ENCODE measurements at regions not wholly inside any gene's neighbourhood (a gene's known extent, or its start where the extent isn't known, plus 50 kb on each side); places are given as distances from the start of the nearest gene placed in this dataset.

- no peaks in the 10 kb centered on the region for H3K79me2 ChIP-seq (ENCODE audit: insufficient read depth, low read length)
- no peak overlapping the region for H3K27ac ChIP-seq (ENCODE audit: low read length)
- DNase-seq = no peak
- H3K27me3 ChIP-seq (ENCODE audit: insufficient read depth, low read length, poor library complexity) = no peaks in the 10 kb centered on the region
- no peaks in the 10 kb centered on the region for H3K36me3 ChIP-seq (ENCODE audit: insufficient read depth, low read length)
- H2AFZ ChIP-seq (ENCODE audit: low read depth, low read length) = no peak overlapping the region
- H4K20me1 ChIP-seq (ENCODE audit: insufficient read depth, low read length) = no peaks in the 10 kb centered on the region
- no peaks in the 10 kb centered on the region for H3K4me1 ChIP-seq (ENCODE audit: insufficient read depth, low read length)
- no peaks in the 10 kb centered on the region for H3K9me3 ChIP-seq (ENCODE audit: insufficient read depth, low read length, severe bottlenecking)
- TF ChIP-seq CTCF (IDR thresholded peaks at IDR 0.05; ENCODE audit: borderline replicate concordance, extremely low read depth, low read length, poor library complexity, severe bottlenecking) (no peak), EZH2 (IDR thresholded peaks at IDR 0.05; ENCODE audit: borderline replicate concordance, low read depth, low read length, severe bottlenecking) (no peak)
- ATAC-seq (ENCODE audit: insufficient read depth, low read depth) = no peak
- H3K9ac ChIP-seq (ENCODE audit: low read depth, low read length) = no peak overlapping the region
- H3K4me3 ChIP-seq (ENCODE audit: low read depth in 1 of 2, low read length in 2 of 2) = no peak overlapping the region
- H3K4me2 ChIP-seq (ENCODE audit: insufficient read depth, low read length) = no peak overlapping the region
Measured at GRCh38 chr4:125515016-125515415, 200.3 kb downstream of the FAT4 start.

GRCh38 chr4:125517831-125518230 lies 203.1 kb downstream of the FAT4 start:
- no peaks in the 10 kb centered on the region for H3K4me1 ChIP-seq (ENCODE audit: insufficient read depth, low read length)
- H3K4me2 ChIP-seq (ENCODE audit: insufficient read depth, low read length) = no peak overlapping the region
- no peaks in the 10 kb centered on the region for H4K20me1 ChIP-seq (ENCODE audit: insufficient read depth, low read length)
- H3K27ac ChIP-seq (ENCODE audit: low read length) = no peak overlapping the region
- no peaks in the 10 kb centered on the region for H3K27me3 ChIP-seq (ENCODE audit: insufficient read depth, low read length, poor library complexity)
- H3K9ac ChIP-seq (ENCODE audit: low read depth, low read length) = no peak overlapping the region
- no peaks in the 10 kb centered on the region for H3K9me3 ChIP-seq (ENCODE audit: insufficient read depth, low read length, severe bottlenecking)
- ATAC-seq (ENCODE audit: insufficient read depth, low read depth) = no peak
- no peaks in the 10 kb centered on the region for H3K36me3 ChIP-seq (ENCODE audit: insufficient read depth, low read length)
- no peak overlapping the region for H2AFZ ChIP-seq (ENCODE audit: low read depth, low read length)
- no peak for TF ChIP-seq EZH2 (IDR thresholded peaks at IDR 0.05; ENCODE audit: borderline replicate concordance, low read depth, low read length, severe bottlenecking)
- no peak for TF ChIP-seq CTCF (IDR thresholded peaks at IDR 0.05; ENCODE audit: borderline replicate concordance, extremely low read depth, low read length, poor library complexity, severe bottlenecking)
- no peak for DNase-seq
- H3K79me2 ChIP-seq (ENCODE audit: insufficient read depth, low read length) = no peaks in the 10 kb centered on the region
- H3K4me3 ChIP-seq (ENCODE audit: low read depth in 1 of 2, low read length in 2 of 2) = no peak overlapping the region

GRCh38 chr4:125518281-125518680 lies 203.5 kb downstream of the FAT4 start:
- no peaks in the 10 kb centered on the region for H4K20me1 ChIP-seq (ENCODE audit: insufficient read depth, low read length)
- DNase-seq (no peak), ATAC-seq (ENCODE audit: insufficient read depth, low read depth) (no peak)
- no peak overlapping the region for H3K4me3 ChIP-seq (ENCODE audit: low read depth in 1 of 2, low read length in 2 of 2)
- no peak overlapping the region for H3K27ac ChIP-seq (ENCODE audit: low read length)
- no peaks in the 10 kb centered on the region for H3K27me3 ChIP-seq (ENCODE audit: insufficient read depth, low read length, poor library complexity)
- no peak overlapping the region for H2AFZ ChIP-seq (ENCODE audit: low read depth, low read length)
- no peak overlapping the region for H3K9ac ChIP-seq (ENCODE audit: low read depth, low read length)
- no peaks in the 10 kb centered on the region for H3K9me3 ChIP-seq (ENCODE audit: insufficient read depth, low read length, severe bottlenecking)
- no peak overlapping the region for H3K4me2 ChIP-seq (ENCODE audit: insufficient read depth, low read length)
- H3K36me3 ChIP-seq (ENCODE audit: insufficient read depth, low read length) = no peaks in the 10 kb centered on the region
- no peaks in the 10 kb centered on the region for H3K79me2 ChIP-seq (ENCODE audit: insufficient read depth, low read length)
- no peak for TF ChIP-seq CTCF (IDR thresholded peaks at IDR 0.05; ENCODE audit: borderline replicate concordance, extremely low read depth, low read length, poor library complexity, severe bottlenecking)
- TF ChIP-seq EZH2 (IDR thresholded peaks at IDR 0.05; ENCODE audit: borderline replicate concordance, low read depth, low read length, severe bottlenecking) = no peak
- H3K4me1 ChIP-seq (ENCODE audit: insufficient read depth, low read length) = no peaks in the 10 kb centered on the region
